Vagina (tissue), 2 donors: ENCODE measurements at regions not wholly inside any gene's neighbourhood (a gene's known extent, or its start where the extent isn't known, plus 50 kb on each side); places are given as distances from the start of the nearest gene placed in this dataset.

Source experiments
- DNase-seq, 2 donors: peaks; one replicate each; pipeline ENCODE4 v3.0.0-alpha.2; 2017; ENCODE audit errors: extremely low spot score in 2 of 2
- H3K27ac ChIP-seq: fragments of 200-600 bp; sonication (generic); one replicate; pipeline ENCODE4 v1.5.1; 2019
- H3K27me3 ChIP-seq: fragments of 200-600 bp; sonication (generic); one replicate; pipeline ENCODE4 v1.5.1; 2019
- H3K36me3 ChIP-seq, 2 donors: fragments of 200-600 bp; sonication (generic); one replicate each; pipeline ENCODE4 v1.5.1; 2017 to 2019
- H3K4me1 ChIP-seq: fragments of 200-600 bp; sonication (generic); one replicate; pipeline ENCODE4 v1.5.1; 2019
- H3K4me3 ChIP-seq, 2 donors: fragments of 200-600 bp; sonication (generic); 1 replicate in 1 of 2; 2 replicates in 1 of 2; pipeline ENCODE4 v1.5.1; 2016 to 2019
- H3K9me3 ChIP-seq: fragments of 200-600 bp; sonication (generic); one replicate; pipeline ENCODE4 v1.5.1; 2019
- POLR2A ChIP-seq, 2 donors: fragments of 450-650 bp; IDR thresholded peaks; one replicate each; pipeline ENCODE4 v1.6.1; 2017; ENCODE audit warnings: antibody characterized with exemption in 2 of 2, mild to moderate bottlenecking in 2 of 2, moderate library complexity in 2 of 2
- POLR2AphosphoS5 ChIP-seq, 2 donors: sonication (generic); formaldehyde crosslinking; IDR thresholded peaks; one replicate each; pipeline ENCODE4 v1.9.0; 2017; ENCODE audit warnings: antibody characterized with exemption in 2 of 2, mild to moderate bottlenecking in 2 of 2, low read depth in 1 of 2; ENCODE audit not compliant: insufficient read depth in 1 of 2
- intact Hi-C: fragments of 100-400 bp; cut with DNase I; formaldehyde crosslinking; loops from one replicate; pipeline ENCODE4 v1.15.1; 2023
- TF ChIP-seq, protein P1 (sequence below), 3 experiments: fragments of 450-650 bp in 2 of 3; fragments of 200-600 bp in 1 of 3; sonication (generic) in 1 of 3; IDR thresholded peaks; one replicate each; pipeline ENCODE4 v1.5.1; 2017 to 2019; ENCODE audit warnings: antibody characterized with exemption in 3 of 3, mild to moderate bottlenecking in 2 of 3, moderate library complexity in 2 of 3

DNA sequence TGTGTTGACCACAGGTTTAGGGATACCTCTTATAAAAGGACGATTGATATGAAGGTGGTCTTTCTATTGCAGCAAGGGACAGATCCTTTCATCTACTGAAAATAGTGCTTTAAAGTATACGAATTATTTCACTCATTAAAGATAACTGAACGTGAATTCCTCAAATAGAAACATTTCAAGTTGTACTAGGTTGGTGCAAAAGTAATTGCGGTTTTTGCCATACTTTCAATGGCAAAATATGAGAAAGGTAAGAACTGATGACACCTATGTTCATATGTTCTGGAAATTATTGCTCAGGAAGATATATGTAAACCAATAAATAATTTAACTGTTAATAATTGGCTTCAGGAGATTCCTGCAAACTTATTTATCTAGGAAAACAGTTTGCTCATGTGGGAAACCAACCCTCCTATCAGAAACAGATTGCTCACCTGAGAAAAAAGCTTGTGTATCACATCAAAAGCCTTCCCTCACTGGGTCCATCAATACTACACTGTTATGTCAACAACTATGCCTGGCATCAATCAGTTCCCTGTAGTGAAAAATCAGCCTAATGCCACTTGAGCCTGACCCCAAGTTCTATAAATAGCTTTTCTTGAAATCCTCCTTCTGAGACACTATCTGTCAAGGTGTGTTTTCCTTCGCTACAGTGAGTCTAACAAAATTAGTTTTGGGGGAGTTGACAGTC is 81.5 kb upstream of the ACSL3 start:
- H3K36me3 ChIP-seq: no peaks in the 10 kb centered on the region
- DNase-seq: no peak
- no peaks in the 10 kb centered on the region for H3K9me3 ChIP-seq
- no peak for TF ChIP-seq POLR2A (IDR thresholded peaks at IDR 0.05)
- H3K4me1 ChIP-seq: no peaks in the 10 kb centered on the region
- H3K27ac ChIP-seq: no peak overlapping the region
- no peaks in the 10 kb centered on the region for H3K27me3 ChIP-seq
- H3K4me3 ChIP-seq: no peak overlapping the region
- intact Hi-C loops: no loop called here

DNA sequence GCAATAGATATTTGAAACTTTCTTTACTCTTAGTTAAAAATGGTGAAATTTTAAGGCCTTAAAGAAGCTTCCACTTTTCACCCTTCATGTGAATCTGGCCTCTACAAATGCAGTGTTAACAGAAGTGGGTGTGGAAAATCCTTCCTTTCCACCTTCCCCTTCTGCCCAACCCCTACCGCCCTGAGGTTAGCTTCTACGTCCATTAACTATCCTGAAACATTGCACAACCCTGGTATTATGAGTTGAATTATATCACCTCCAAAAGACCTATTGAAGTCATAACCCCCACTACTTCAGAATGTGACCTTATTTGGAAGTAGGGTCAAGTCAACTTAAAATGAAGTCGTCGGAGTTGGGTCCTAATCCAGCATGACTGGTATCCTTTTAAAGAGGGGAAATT is 80.8 kb upstream of the ACSL3 start:
- Histone ChIP-seq H3K36me3 (no peaks in the 10 kb centered on the region), H3K27me3 (no peaks in the 10 kb centered on the region), H3K4me3 (no peak overlapping the region), H3K27ac (no peak overlapping the region), H3K9me3 (no peaks in the 10 kb centered on the region), H3K4me1 (no peaks in the 10 kb centered on the region)
- intact Hi-C loops: no loop called here
- TF ChIP-seq, protein P1, sequence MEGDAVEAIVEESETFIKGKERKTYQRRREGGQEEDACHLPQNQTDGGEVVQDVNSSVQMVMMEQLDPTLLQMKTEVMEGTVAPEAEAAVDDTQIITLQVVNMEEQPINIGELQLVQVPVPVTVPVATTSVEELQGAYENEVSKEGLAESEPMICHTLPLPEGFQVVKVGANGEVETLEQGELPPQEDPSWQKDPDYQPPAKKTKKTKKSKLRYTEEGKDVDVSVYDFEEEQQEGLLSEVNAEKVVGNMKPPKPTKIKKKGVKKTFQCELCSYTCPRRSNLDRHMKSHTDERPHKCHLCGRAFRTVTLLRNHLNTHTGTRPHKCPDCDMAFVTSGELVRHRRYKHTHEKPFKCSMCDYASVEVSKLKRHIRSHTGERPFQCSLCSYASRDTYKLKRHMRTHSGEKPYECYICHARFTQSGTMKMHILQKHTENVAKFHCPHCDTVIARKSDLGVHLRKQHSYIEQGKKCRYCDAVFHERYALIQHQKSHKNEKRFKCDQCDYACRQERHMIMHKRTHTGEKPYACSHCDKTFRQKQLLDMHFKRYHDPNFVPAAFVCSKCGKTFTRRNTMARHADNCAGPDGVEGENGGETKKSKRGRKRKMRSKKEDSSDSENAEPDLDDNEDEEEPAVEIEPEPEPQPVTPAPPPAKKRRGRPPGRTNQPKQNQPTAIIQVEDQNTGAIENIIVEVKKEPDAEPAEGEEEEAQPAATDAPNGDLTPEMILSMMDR (IDR thresholded peaks at IDR 0.05): no peak
- TF ChIP-seq POLR2A (IDR thresholded peaks at IDR 0.05) (no peak), POLR2AphosphoS5 (IDR thresholded peaks at IDR 0.05; ENCODE audit: insufficient read depth in 1 of 2, low read depth in 1 of 2) (no peak)
- no peak for DNase-seq

GRCh38 chr2:222782201-222782730 is 78.6 kb upstream of the ACSL3 start:
- TF ChIP-seq, protein P1 (IDR thresholded peaks at IDR 0.05): no peak
- TF ChIP-seq POLR2A (IDR thresholded peaks at IDR 0.05) (no peak), POLR2AphosphoS5 (IDR thresholded peaks at IDR 0.05; ENCODE audit: insufficient read depth in 1 of 2, low read depth in 1 of 2) (no peak)
- no peaks in the 10 kb centered on the region for H3K4me1 ChIP-seq
- intact Hi-C loops: no loop called here
- no peak overlapping the region for H3K27ac ChIP-seq
- H3K36me3 ChIP-seq: no peaks in the 10 kb centered on the region
- no peak overlapping the region for H3K4me3 ChIP-seq
- H3K27me3 ChIP-seq: no peaks in the 10 kb centered on the region
- no peaks in the 10 kb centered on the region for H3K9me3 ChIP-seq
- DNase-seq: no peak

DNA sequence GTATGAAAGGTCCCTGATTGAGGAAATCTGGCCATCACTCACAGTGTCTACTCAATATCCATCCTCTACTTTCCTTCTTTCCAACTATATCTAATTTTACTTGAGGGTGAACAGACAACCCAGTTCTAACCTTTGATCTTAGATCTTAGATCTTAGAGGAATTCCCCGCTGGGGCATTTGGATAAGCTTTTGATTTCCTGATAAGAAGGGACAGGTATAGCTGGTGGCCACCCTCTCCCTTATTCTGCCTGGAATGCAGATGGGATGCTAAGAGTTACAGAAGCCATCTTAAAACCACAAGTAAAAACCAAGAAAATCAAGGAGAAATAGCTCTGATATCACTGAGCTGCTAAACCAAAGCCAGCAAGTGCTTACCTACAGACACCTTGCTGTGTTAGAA is 77.2 kb upstream of the ACSL3 start:
- no peak overlapping the region for H3K4me3 ChIP-seq
- no peak overlapping the region for H3K27ac ChIP-seq
- peak in 1 of 2 donors; percentile 10 for DNase-seq
- H3K4me1 ChIP-seq: no peaks in the 10 kb centered on the region
- intact Hi-C loops: no loop called here
- H3K9me3 ChIP-seq: no peaks in the 10 kb centered on the region
- no peaks in the 10 kb centered on the region for H3K27me3 ChIP-seq
- TF ChIP-seq, protein P1 (IDR thresholded peaks at IDR 0.05): no peak
- TF ChIP-seq POLR2A (IDR thresholded peaks at IDR 0.05) (no peak), POLR2AphosphoS5 (IDR thresholded peaks at IDR 0.05; ENCODE audit: insufficient read depth in 1 of 2, low read depth in 1 of 2) (no peak)
- H3K36me3 ChIP-seq: no peaks in the 10 kb centered on the region

DNA sequence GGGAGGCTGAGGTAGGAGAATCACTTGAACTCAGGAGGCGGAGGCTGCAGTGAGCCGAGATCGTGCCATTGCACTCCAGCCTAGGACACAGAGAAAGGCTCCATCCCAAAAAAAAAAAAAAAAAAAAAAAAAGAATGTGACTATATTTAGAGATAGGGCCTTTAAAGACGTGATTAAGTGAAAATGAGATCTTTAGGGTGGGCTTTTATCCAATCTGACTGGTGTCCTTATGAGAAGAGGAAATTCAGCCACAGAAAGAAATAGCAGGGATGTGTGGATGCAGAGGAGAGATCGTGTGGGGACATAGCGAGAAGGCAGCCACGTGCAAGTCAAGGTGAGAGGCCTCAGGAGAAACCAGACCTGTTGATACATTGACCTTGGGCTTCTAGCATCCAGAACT is 69.9 kb upstream of the ACSL3 start:
- Histone ChIP-seq H3K4me3 (no peak overlapping the region), H3K4me1 (peaks cover 9% of the 10 kb centered on the region), H3K27me3 (no peaks in the 10 kb centered on the region), H3K36me3 (no peaks in the 10 kb centered on the region), H3K9me3 (no peaks in the 10 kb centered on the region), H3K27ac (no peak overlapping the region)
- TF ChIP-seq POLR2A (IDR thresholded peaks at IDR 0.05): no peak
- TF ChIP-seq, protein P1 (IDR thresholded peaks at IDR 0.05): no peak
- TF ChIP-seq POLR2AphosphoS5 (IDR thresholded peaks at IDR 0.05; ENCODE audit: insufficient read depth in 1 of 2, low read depth in 1 of 2): no peak
- intact Hi-C loops: no loop called here
- no peak for DNase-seq
